ENCODE measurements at regions not wholly inside any gene's neighbourhood (a gene's known extent, or its start where the extent isn't known, plus 50 kb on each side); places are given as distances from the start of the nearest gene placed in this dataset.

- no peaks in the 10 kb centered on the region for H3K36me3 Mint-ChIP-seq
- no peak for TF ChIP-seq CTCF (conservative IDR thresholded peaks at IDR 0.05)
- H3K27me3 Mint-ChIP-seq = peaks cover 12% of the 10 kb centered on the region
- H3K4me1 Mint-ChIP-seq (ENCODE audit: unreplicated experiment) = no peaks in the 10 kb centered on the region
- no peaks in the 10 kb centered on the region for H3K9me3 Mint-ChIP-seq
- no peak overlapping the region for H3K27ac Mint-ChIP-seq
- no peak for DNase-seq (ENCODE audit: extremely low spot score, unreplicated experiment)
- no peak overlapping the region for H3K4me3 Mint-ChIP-seq
These were observed 84.3 kb upstream of the SHB start for GRCh38 chr9:38153152-38153909.

GRCh38 chr9:38149647-38150046 lies 80.6 kb upstream of the SHB start:
- no peak overlapping the region for H3K27ac Mint-ChIP-seq
- DNase-seq (ENCODE audit: extremely low spot score, unreplicated experiment) = no peak

GRCh38 chr9:38146844-38147243 lies 77.8 kb upstream of the SHB start:
- H3K27me3 Mint-ChIP-seq = peaks cover 34% of the 10 kb centered on the region
- no peaks in the 10 kb centered on the region for H3K36me3 Mint-ChIP-seq
- DNase-seq (ENCODE audit: extremely low spot score, unreplicated experiment) = no peak
- H3K27ac Mint-ChIP-seq = no peak overlapping the region
- H3K4me3 Mint-ChIP-seq = no peak overlapping the region
- no peak for TF ChIP-seq CTCF (conservative IDR thresholded peaks at IDR 0.05)
- peaks cover 5% of the 10 kb centered on the region for H3K4me1 Mint-ChIP-seq (ENCODE audit: unreplicated experiment)
- H3K9me3 Mint-ChIP-seq = no peaks in the 10 kb centered on the region

More at GRCh38 chr9:38149647-38150046, 80.6 kb upstream of the SHB start:
- H3K27me3 Mint-ChIP-seq = peaks cover 12% of the 10 kb centered on the region
- H3K4me1 Mint-ChIP-seq (ENCODE audit: unreplicated experiment) = no peaks in the 10 kb centered on the region
- no peaks in the 10 kb centered on the region for H3K9me3 Mint-ChIP-seq
- no peaks in the 10 kb centered on the region for H3K36me3 Mint-ChIP-seq
- no peak overlapping the region for H3K4me3 Mint-ChIP-seq
- TF ChIP-seq CTCF (conservative IDR thresholded peaks at IDR 0.05) = no peak

GRCh38 chr9:38145526-38146053 lies 76.6 kb upstream of the SHB start:
- no peaks in the 10 kb centered on the region for H3K36me3 Mint-ChIP-seq
- H3K4me3 Mint-ChIP-seq = no peak overlapping the region
- H3K27ac Mint-ChIP-seq = no peak overlapping the region
- H3K9me3 Mint-ChIP-seq = no peaks in the 10 kb centered on the region
- H3K27me3 Mint-ChIP-seq = peaks cover 44% of the 10 kb centered on the region
- H3K4me1 Mint-ChIP-seq (ENCODE audit: unreplicated experiment) = peaks cover 5% of the 10 kb centered on the region
- no peak for TF ChIP-seq CTCF (conservative IDR thresholded peaks at IDR 0.05)
- no peak for DNase-seq (ENCODE audit: extremely low spot score, unreplicated experiment)

- Mint-ChIP-seq H3K36me3 (no peaks in the 10 kb centered on the region), H3K4me3 (no peak overlapping the region), H3K27ac (no peak overlapping the region), H3K9me3 (no peaks in the 10 kb centered on the region), H3K27me3 (peaks cover 45% of the 10 kb centered on the region), H3K4me1 (ENCODE audit: unreplicated experiment) (peaks cover 5% of the 10 kb centered on the region)
- no peak for TF ChIP-seq CTCF (conservative IDR thresholded peaks at IDR 0.05)
- no peak for DNase-seq (ENCODE audit: extremely low spot score, unreplicated experiment)
These were observed 75.4 kb upstream of the SHB start for GRCh38 chr9:38144421-38144820.

Data from type B pancreatic cell (in vitro differentiated cells).